ENCODE measurements at regions not wholly inside any gene's neighbourhood (a gene's known extent, or its start where the extent isn't known, plus 50 kb on each side); places are given as distances from the start of the nearest gene placed in this dataset.

DNA sequence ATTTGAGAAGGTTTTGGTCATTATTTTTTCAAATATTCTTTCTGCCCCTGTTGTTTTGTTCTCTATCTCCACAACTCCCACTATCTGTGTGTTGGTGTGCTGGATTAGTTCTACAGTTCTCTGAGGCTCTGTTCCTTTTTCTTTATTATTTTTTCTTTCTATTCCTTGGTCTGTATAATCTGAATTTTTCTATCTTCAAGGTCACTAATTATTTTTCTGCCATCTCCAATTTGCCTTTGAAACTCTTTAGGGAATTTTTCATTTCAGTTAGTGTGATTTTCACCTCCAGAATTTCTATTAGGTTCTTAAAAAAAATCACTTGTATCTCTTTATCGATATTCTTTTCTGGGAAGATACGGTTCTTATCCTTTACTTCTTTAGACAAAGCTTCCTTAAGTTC, 82.1 kb upstream of the GGTLC1 start:
- intact Hi-C loops (cut with DNase I) = no loop called here
- DNase-seq = no peak
- H3K27ac ChIP-seq = no peak overlapping the region
- TF ChIP-seq, protein P1, sequence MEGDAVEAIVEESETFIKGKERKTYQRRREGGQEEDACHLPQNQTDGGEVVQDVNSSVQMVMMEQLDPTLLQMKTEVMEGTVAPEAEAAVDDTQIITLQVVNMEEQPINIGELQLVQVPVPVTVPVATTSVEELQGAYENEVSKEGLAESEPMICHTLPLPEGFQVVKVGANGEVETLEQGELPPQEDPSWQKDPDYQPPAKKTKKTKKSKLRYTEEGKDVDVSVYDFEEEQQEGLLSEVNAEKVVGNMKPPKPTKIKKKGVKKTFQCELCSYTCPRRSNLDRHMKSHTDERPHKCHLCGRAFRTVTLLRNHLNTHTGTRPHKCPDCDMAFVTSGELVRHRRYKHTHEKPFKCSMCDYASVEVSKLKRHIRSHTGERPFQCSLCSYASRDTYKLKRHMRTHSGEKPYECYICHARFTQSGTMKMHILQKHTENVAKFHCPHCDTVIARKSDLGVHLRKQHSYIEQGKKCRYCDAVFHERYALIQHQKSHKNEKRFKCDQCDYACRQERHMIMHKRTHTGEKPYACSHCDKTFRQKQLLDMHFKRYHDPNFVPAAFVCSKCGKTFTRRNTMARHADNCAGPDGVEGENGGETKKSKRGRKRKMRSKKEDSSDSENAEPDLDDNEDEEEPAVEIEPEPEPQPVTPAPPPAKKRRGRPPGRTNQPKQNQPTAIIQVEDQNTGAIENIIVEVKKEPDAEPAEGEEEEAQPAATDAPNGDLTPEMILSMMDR (IDR thresholded peaks at IDR 0.05) = no peak
- H3K36me3 ChIP-seq (replicated peaks in 1 of 2) = no peaks in the 10 kb centered on the region
- H3K4me3 ChIP-seq = no peak overlapping the region
- peaks cover 3% of the 10 kb centered on the region for H3K27me3 ChIP-seq
- H3K4me1 ChIP-seq (replicated peaks in 1 of 2) = no peaks in the 10 kb centered on the region
- peaks cover 0 to 8% (median 0%) of the 10 kb centered on the region in 3 donors for H3K9me3 ChIP-seq (replicated peaks in 1 of 3)
- 71 to 95% (median 93%) methylated on average over 2 of the region's 2 CpGs for WGBS, 4 donors

DNA sequence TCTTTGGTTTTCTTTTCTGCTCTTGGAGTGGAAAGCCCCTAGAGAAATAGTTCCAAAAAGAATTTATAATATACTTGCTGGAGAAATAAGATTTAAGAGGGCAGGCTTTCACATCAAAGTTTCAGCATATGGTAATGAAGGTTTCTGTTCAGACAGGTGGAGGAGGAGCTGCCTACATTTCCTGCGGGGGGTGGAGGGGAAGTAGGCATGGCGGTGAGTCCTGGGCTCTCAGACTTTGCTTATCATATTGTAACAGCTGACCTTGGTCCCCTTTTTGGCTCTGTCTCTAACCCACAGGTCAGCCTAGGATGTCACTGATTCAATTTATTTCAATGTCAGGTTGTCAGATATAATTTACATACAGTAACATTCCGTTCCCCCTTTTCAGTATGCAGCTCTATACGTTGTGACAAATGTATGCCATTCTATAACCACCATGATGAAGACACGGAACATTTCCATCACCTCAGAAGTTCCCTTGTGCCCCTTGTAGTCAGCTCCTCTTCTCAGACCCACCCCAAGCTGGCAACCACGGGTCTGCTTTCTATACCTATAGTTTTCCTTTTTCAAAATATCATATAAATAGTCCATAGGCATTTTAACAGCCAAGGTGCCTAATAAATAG, 77.6 kb upstream of the GGTLC1 start:
- TF ChIP-seq, protein P1 (IDR thresholded peaks at IDR 0.05) = no peak
- TF ChIP-seq POLR2A (IDR thresholded peaks at IDR 0.05) = no peak
- DNase-seq = no peak
- Histone ChIP-seq H3K9me3 (replicated peaks in 1 of 3) (peaks cover 0 to 8% (median 0%) of the 10 kb centered on the region in 3 donors), H3K27me3 (peaks cover 3% of the 10 kb centered on the region), H3K4me1 (replicated peaks in 1 of 2) (no peaks in the 10 kb centered on the region), H3K4me3 (no peak overlapping the region), H3K36me3 (replicated peaks in 1 of 2) (no peaks in the 10 kb centered on the region), H3K27ac (no peak overlapping the region)
- WGBS, 4 donors = 41 to 51% (median 48%) methylated on average over 6 of the region's 6 CpGs
- intact Hi-C loops (cut with DNase I) = no loop called here

DNA sequence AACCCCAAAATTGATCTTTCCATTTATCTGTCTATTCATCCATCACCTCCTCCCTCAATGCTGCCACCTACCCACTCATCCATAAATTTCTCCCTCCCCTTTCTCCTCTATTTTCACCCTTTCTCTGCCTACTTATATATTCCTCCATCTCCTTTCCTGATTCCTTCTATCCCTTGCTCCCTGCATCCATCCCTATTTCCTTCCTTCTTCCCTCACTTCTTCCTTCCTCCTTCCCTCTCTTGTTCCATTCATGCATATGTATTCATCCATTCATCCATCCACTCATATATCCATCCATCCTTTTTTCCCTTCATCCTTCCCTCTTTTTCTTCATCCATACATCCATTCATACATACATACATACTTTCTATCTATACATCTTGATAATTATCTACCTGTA, 76.3 kb upstream of the GGTLC1 start:
- H3K27me3 ChIP-seq = peaks cover 3% of the 10 kb centered on the region
- H3K36me3 ChIP-seq (replicated peaks in 1 of 2) = no peaks in the 10 kb centered on the region
- H3K9me3 ChIP-seq (replicated peaks in 1 of 3) = peaks cover 0 to 4% (median 0%) of the 10 kb centered on the region in 3 donors
- no peak for DNase-seq
- H3K4me3 ChIP-seq = no peak overlapping the region
- H3K27ac ChIP-seq = no peak overlapping the region
- TF ChIP-seq POLR2A (IDR thresholded peaks at IDR 0.05) = no peak
- TF ChIP-seq, protein P1 (IDR thresholded peaks at IDR 0.05) = no peak
- no peaks in the 10 kb centered on the region for H3K4me1 ChIP-seq (replicated peaks in 1 of 2)
- intact Hi-C loops (cut with DNase I) = no loop called here

DNA sequence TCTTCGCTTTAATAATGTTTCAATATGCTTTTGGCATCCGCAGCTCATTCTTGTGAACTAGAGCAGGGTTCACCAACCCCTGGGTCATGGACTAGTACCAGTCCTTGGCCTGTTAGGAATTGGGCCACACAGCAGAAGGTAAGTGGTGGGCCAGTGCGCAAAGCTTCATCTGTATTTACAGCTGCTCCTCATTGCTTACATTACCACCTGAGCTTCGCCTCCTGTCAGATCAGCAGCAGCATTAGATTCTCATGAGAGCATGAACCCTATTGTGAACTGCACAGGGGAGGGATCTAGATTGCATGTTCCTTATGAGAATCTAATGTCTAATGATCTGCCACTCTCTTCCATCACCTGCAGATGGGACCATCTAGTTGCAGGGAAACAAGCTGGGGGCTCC, 75.5 kb upstream of the GGTLC1 start:
- TF ChIP-seq, protein P1 (IDR thresholded peaks at IDR 0.05) = no peak
- TF ChIP-seq POLR2A (IDR thresholded peaks at IDR 0.05) = no peak
- H3K4me1 ChIP-seq (replicated peaks in 1 of 2) = no peaks in the 10 kb centered on the region
- H3K4me3 ChIP-seq = no peak overlapping the region
- intact Hi-C loops (cut with DNase I) = no loop called here
- WGBS, 4 donors = 91 to 98% (median 96%) methylated on average over 4 of the region's 4 CpGs
- DNase-seq = no peak
- H3K27ac ChIP-seq = no peak overlapping the region
- H3K27me3 ChIP-seq = no peaks in the 10 kb centered on the region
- H3K36me3 ChIP-seq (replicated peaks in 1 of 2) = no peaks in the 10 kb centered on the region
- peaks cover 0 to 3% (median 0%) of the 10 kb centered on the region in 3 donors for H3K9me3 ChIP-seq (replicated peaks in 1 of 3)
